Right lobe of liver (tissue), 4 donors: ENCODE measurements at regions not wholly inside any gene's neighbourhood (a gene's known extent, or its start where the extent isn't known, plus 50 kb on each side); places are given as distances from the start of the nearest gene placed in this dataset.

Source experiments
- CTCF ChIP-seq, 4 donors: fragments of 200-600 bp in 3 of 4; fragments of 450-650 bp in 1 of 4; IDR thresholded peaks; one replicate each; pipeline versions ENCODE4 v1.5.1 to v1.8.0; 2016 to 2022; ENCODE audit warnings: antibody characterized with exemption in 4 of 4, mild to moderate bottlenecking in 2 of 4
- POLR2A ChIP-seq: fragments of 450-650 bp; IDR thresholded peaks from one replicate; pipeline ENCODE4 v1.6.1; 2017; ENCODE audit warnings: antibody characterized with exemption, mild to moderate bottlenecking
- donor health status: DM: no; HTN: no; CAD: no.
- donor health status: DM: no; HTN: no; CAD: no.
- donor health status: DM: no; HTN: yes; CAD: no.

GRCh38 chr9:106755736-106756135 is 107.2 kb upstream of the ZNF462 start:
- TF ChIP-seq POLR2A (no peak), CTCF (IDR thresholded peaks at IDR 0.05) (no peak)
